Common myeloid progenitor, CD34-positive (primary cell): ENCODE measurements at regions not wholly inside any gene's neighbourhood (a gene's known extent, or its start where the extent isn't known, plus 50 kb on each side); places are given as distances from the start of the nearest gene placed in this dataset.

ENCODE experiments used
- CTCF ChIA-PET: fragments of 350-600 bp; sonication (Branson Sonifier 250); formaldehyde crosslinking; loops from one replicate; lab custom pipeline; 2021; ENCODE audit warnings: antibody characterized with exemption; lab: Charles Lee
- POLR2A ChIA-PET: fragments of 350-600 bp; sonication (Branson Sonifier 250); formaldehyde crosslinking; loops from one replicate; lab custom pipeline; 2021; ENCODE audit warnings: antibody characterized with exemption; lab: Charles Lee
- DNase-seq, 3 donors: peaks; one replicate each; pipeline versions ENCODE4 v3.0.0 to v3.0.0-alpha.2; 2013
- H3K27ac ChIP-seq, 2 experiments: 1 replicate in 1 of 2; 2 replicates in 1 of 2; pipeline ENCODE4 v1.7.0; 2013; ENCODE audit warnings: inconsistent platforms in 2 of 2, low read length in 2 of 2, mild to moderate bottlenecking in 2 of 2, low read depth in 1 of 2, moderate library complexity in 1 of 2; ENCODE audit not compliant: severe bottlenecking in 2 of 2, insufficient read depth in 1 of 2, poor library complexity in 1 of 2
- H3K27me3 ChIP-seq, 5 experiments: replicated peaks in 2 of 5; 1 replicate in 3 of 5; 2 replicates in 2 of 5; pipeline versions ENCODE4 v1.6.1 to v1.7.0; 2013; ENCODE audit warnings: low read length in 4 of 5, mild to moderate bottlenecking in 2 of 5, moderate library complexity in 2 of 5, inconsistent platforms in 1 of 5; ENCODE audit not compliant: insufficient read depth in 5 of 5, control insufficient read depth in 4 of 5
- H3K36me3 ChIP-seq, 4 experiments: 1 replicate in 2 of 4; 2 replicates in 2 of 4; pipeline versions ENCODE4 v1.6.1 to v1.7.0; 2013; ENCODE audit warnings: low read length in 3 of 4, control low read depth in 1 of 4, mild to moderate bottlenecking in 1 of 4; ENCODE audit not compliant: control insufficient read depth in 4 of 4, insufficient read depth in 4 of 4
- H3K4me1 ChIP-seq, 4 experiments: 1 replicate in 3 of 4; 2 replicates in 1 of 4; pipeline versions ENCODE4 v1.6.1 to v1.7.1; 2013; ENCODE audit warnings: low read length in 3 of 4, mild to moderate bottlenecking in 3 of 4, control low read depth in 1 of 4, inconsistent platforms in 1 of 4, moderate library complexity in 1 of 4; ENCODE audit not compliant: control insufficient read depth in 4 of 4, insufficient read depth in 4 of 4; ENCODE audit errors: control extremely low read depth in 1 of 4
- H3K4me3 ChIP-seq, 7 experiments: 1 replicate in 4 of 7; 2 replicates in 3 of 7; pipeline versions ENCODE4 v1.5.1 to v1.7.0; 2013; ENCODE audit warnings: mild to moderate bottlenecking in 7 of 7, low read length in 6 of 7, moderate library complexity in 6 of 7, inconsistent platforms in 2 of 7, low read depth in 2 of 7, control low read depth in 1 of 7; ENCODE audit not compliant: insufficient read depth in 4 of 7, control insufficient read depth in 1 of 7; ENCODE audit errors: extremely low read depth in 1 of 7
- H3K9me3 ChIP-seq, 5 experiments: 1 replicate in 4 of 5; 2 replicates in 1 of 5; pipeline versions ENCODE4 v1.6.1 to v1.7.1; 2013; ENCODE audit warnings: low read length in 4 of 5, mild to moderate bottlenecking in 2 of 5, inconsistent platforms in 1 of 5, low read depth in 1 of 5, moderate library complexity in 1 of 5; ENCODE audit not compliant: control insufficient read depth in 4 of 5, insufficient read depth in 2 of 5; ENCODE audit errors: control extremely low read depth in 1 of 5
- WGBS: methylation state at CpG from one replicate; pipeline ENCODE4 v1.1.5; 2013; ENCODE audit not compliant: insufficient coverage; 5-methylcytosine and 5-hydroxymethylcytosine counted together

DNA sequence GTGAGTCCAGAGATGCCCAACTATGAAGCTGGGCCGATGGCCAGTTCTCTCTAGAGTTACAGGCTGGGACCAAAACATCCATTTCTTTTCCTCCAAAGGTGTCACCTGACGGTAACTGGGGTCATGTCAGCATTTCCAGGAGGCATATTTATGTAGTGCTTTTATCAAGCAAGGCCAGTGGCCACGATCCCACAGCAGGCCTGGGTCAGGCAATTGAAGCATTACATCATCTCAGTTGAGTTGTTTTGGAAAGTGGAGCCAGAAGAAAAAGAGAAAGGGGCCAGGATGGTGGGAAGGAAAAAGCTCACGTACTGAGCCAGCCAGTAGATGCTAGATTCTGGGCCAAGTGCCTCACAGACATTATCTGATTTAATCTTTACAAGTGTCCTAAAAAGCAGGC is 73.9 kb upstream of the BRINP1 start:
- peaks cover 0 to 1% (median 0%) of the 10 kb centered on the region in 5 experiments for H3K27me3 ChIP-seq
- H3K36me3 ChIP-seq = no peaks in the 10 kb centered on the region
- no peak for DNase-seq
- H3K9me3 ChIP-seq = no peaks in the 10 kb centered on the region
- ChIA-PET POLR2A (no interaction called here), CTCF (no interaction called here)
- H3K27ac ChIP-seq = no peak overlapping the region
- no peaks in the 10 kb centered on the region for H3K4me1 ChIP-seq
- 68% methylated on average over 4 of the region's 4 CpGs for WGBS
- H3K4me3 ChIP-seq = no peak overlapping the region

DNA sequence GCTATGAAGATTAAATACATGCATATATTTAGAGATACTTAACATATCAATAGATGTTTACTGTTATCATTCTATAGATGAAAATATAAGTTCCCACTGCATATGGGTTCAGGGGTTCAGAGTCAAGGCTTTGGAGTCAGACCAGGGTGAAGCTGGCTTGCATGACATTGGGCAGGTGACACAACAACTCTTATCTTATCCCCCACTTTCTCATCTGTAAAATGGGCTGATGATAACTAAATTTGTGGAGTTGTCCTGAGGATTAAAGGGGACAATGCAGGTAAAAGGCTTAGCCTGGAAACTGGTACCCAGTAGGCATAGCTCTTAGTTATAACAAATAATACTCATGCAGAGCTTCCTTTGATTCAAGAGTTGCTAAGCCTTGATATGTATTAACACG is 72.6 kb upstream of the BRINP1 start:
- Histone ChIP-seq H3K36me3 (no peaks in the 10 kb centered on the region), H3K27ac (no peak overlapping the region), H3K4me1 (no peaks in the 10 kb centered on the region), H3K27me3 (peaks cover 0 to under 1% (median 0%) of the 10 kb centered on the region in 5 experiments), H3K9me3 (no peaks in the 10 kb centered on the region), H3K4me3 (no peak overlapping the region)
- no peak for DNase-seq
- ChIA-PET CTCF (no interaction called here), POLR2A (no interaction called here)
- no CpG with 5 or more reads among the region's 1 CpG for WGBS

DNA sequence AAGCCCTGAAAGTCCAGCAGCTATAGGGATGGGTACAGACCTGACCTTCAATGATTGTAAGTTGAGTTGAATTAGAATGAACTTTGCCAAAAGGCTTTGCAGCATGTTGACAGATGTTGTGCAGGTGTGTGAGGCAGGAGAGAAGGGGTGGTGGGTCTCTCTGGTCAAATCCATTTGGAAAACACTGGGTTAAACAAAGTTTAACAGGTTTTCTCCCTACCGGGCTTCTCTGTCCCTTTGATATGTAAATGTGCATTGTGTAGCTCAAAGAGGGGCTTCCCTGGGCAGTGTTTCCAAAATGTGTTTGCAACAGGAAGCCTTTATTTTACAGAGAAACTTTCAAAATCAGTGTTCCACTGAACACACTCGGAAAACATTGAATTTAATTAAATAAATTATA is 72.1 kb upstream of the BRINP1 start:
- no peak overlapping the region for H3K27ac ChIP-seq
- no peak for DNase-seq
- POLR2A ChIA-PET = no interaction called here
- H3K36me3 ChIP-seq = no peaks in the 10 kb centered on the region
- H3K4me3 ChIP-seq = no peak overlapping the region
- CTCF ChIA-PET = no interaction called here
- no peaks in the 10 kb centered on the region for H3K27me3 ChIP-seq
- no peaks in the 10 kb centered on the region for H3K9me3 ChIP-seq
- H3K4me1 ChIP-seq = no peaks in the 10 kb centered on the region
- 33% methylated on average over 1 of the region's 2 CpGs for WGBS

DNA sequence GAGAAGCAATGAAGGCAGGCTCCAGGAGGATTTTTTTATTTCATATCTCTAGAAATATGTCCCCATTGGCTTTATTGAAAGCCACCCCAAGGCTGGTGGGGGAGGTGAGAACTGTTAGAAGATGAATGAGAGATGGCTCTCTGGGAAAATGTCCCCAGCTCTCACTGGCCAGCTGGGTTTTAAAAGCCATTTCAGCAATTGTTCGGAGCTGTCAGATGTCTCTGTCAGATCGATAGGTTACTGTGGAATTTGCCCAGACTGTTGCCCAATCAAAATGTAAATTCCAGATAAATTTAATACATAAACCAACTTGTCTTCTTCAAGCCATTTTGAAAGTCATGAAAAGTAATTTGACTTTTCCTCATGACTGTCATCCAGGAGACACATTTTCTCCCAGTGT is 67.0 kb upstream of the BRINP1 start:
- DNase-seq = no peak
- H3K36me3 ChIP-seq = no peaks in the 10 kb centered on the region
- 95% methylated on average over 2 of the region's 2 CpGs for WGBS
- H3K4me3 ChIP-seq = no peak overlapping the region
- no peaks in the 10 kb centered on the region for H3K4me1 ChIP-seq
- POLR2A ChIA-PET = no interaction called here
- H3K27ac ChIP-seq = no peak overlapping the region
- H3K27me3 ChIP-seq = no peaks in the 10 kb centered on the region
- no peaks in the 10 kb centered on the region for H3K9me3 ChIP-seq
- CTCF ChIA-PET = no interaction called here

DNA sequence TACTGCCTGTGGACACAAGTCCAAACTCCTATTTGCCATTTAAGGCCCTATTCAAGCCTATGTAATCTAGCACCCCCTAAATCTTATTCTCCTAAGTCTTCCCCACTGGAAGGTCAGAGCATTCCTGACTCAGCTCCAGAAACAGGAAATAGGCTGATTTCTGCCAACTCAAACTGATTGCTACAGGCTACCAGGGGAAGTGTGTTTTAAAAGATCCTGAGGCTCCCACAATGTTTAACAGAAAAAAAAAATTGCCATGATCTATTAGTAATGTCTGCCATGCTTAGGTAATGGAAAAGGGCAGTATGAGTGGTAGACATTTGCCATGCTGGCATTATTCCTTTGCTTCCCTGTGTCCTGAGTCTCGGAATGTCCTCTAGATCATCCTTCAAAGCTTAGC is 65.8 kb upstream of the BRINP1 start:
- CTCF ChIA-PET = no interaction called here
- WGBS = 78% methylated on average over 1 of the region's 1 CpG

DNA sequence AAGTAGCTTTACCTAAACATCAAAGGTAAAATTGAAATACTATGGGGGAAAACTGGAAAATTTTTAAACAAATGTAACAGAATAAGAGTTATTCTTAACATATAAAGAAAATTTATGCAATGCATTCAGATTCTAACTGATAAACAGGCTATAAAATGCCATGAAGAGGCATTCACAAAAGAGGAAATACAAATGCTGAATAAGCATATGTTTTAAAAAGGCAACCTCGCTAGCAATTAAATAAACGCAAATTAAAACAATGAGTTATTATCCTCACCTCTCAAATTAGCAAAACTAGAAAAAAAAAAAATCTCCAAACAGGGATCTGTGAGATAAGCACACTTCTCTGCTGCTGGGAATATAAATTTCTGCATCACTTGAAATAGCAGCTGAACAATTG is 63.2 kb upstream of the BRINP1 start:
- Histone ChIP-seq H3K27ac (no peak overlapping the region), H3K4me1 (no peaks in the 10 kb centered on the region), H3K36me3 (no peaks in the 10 kb centered on the region), H3K4me3 (no peak overlapping the region), H3K27me3 (no peaks in the 10 kb centered on the region), H3K9me3 (no peaks in the 10 kb centered on the region)
- WGBS = no CpG with 5 or more reads among the region's 2 CpGs
- DNase-seq = no peak
- CTCF ChIA-PET = interaction anchor here (0.7 kb wide), 1 partner anchor 945 kb away, joined by 3 read pairs; no protein-coding TSS in a partner anchor
- POLR2A ChIA-PET = no interaction called here

More for the DNA sequence above, 65.8 kb upstream of the BRINP1 start:
- H3K4me3 ChIP-seq = no peak overlapping the region
- POLR2A ChIA-PET = no interaction called here
- H3K27me3 ChIP-seq = no peaks in the 10 kb centered on the region
- no peaks in the 10 kb centered on the region for H3K4me1 ChIP-seq
- H3K27ac ChIP-seq = no peak overlapping the region
- no peaks in the 10 kb centered on the region for H3K9me3 ChIP-seq
- no peak for DNase-seq
- no peaks in the 10 kb centered on the region for H3K36me3 ChIP-seq

DNA sequence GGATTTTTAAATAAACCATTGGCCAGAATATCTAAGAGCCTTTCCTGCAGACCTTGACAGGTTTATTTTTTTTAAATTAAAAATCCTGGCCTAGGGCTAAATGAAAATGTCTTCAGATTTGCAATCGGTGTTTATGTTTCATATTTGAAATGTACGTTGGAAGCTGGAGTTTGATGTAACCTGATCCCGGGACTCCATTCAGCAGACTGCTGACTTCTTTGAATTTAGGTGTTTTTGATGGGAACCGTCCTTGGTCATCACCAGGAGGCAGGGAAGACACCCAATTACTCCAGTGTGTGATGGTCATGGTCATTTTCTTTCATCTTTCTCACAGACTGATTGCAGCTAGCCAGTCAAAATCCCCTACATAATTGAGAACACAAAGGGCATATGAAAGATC is 60.1 kb upstream of the BRINP1 start:
- 88% methylated on average over 4 of the region's 4 CpGs for WGBS
- H3K27ac ChIP-seq = no peak overlapping the region
- H3K4me3 ChIP-seq = no peak overlapping the region
- no peaks in the 10 kb centered on the region for H3K9me3 ChIP-seq
- ChIA-PET CTCF (no interaction called here), POLR2A (no interaction called here)
- H3K36me3 ChIP-seq = no peaks in the 10 kb centered on the region
- no peaks in the 10 kb centered on the region for H3K4me1 ChIP-seq
- no peak for DNase-seq
- H3K27me3 ChIP-seq = no peaks in the 10 kb centered on the region
